Muscle layer of colon (tissue), 2 donors: ENCODE measurements at regions not wholly inside any gene's neighbourhood (a gene's known extent, or its start where the extent isn't known, plus 50 kb on each side); places are given as distances from the start of the nearest gene placed in this dataset.
"Not testable (repeated sequence)": the region's sequence is repeated elsewhere in the genome, so short reads cannot be mapped to it uniquely, and the experiment has no call there.

Source experiments
- H3K27ac ChIP-seq: one replicate; pipeline ENCODE4 v1.7.0; 2013; ENCODE audit warnings: low read depth, mild to moderate bottlenecking, low read length, moderate library complexity
- H3K27me3 ChIP-seq, 2 donors: one replicate each; pipeline ENCODE4 v1.7.0; 2013; ENCODE audit warnings: low read length in 2 of 2, mild to moderate bottlenecking in 2 of 2; ENCODE audit not compliant: insufficient read depth in 2 of 2, control insufficient read depth in 1 of 2
- H3K36me3 ChIP-seq: one replicate; pipeline ENCODE4 v1.7.0; 2013; ENCODE audit warnings: mild to moderate bottlenecking, low read length; ENCODE audit not compliant: insufficient read depth
- H3K4me1 ChIP-seq: one replicate; pipeline ENCODE4 v1.7.0; 2013; ENCODE audit warnings: mild to moderate bottlenecking, low read length; ENCODE audit not compliant: insufficient read depth
- H3K4me3 ChIP-seq, 2 donors: one replicate each; pipeline ENCODE4 v1.7.0; 2013; ENCODE audit warnings: low read length in 2 of 2, low read depth in 1 of 2, mild to moderate bottlenecking in 1 of 2, moderate library complexity in 1 of 2
- H3K9ac ChIP-seq: one replicate; pipeline ENCODE4 v1.7.0; 2013; ENCODE audit warnings: low read length
- H3K9me3 ChIP-seq: one replicate; pipeline ENCODE4 v1.7.0; 2013; ENCODE audit warnings: mild to moderate bottlenecking, low read length
- donor health status: abdominal sarcoma.
- donor health status: Adenocarcinoma of cecum.

DNA sequence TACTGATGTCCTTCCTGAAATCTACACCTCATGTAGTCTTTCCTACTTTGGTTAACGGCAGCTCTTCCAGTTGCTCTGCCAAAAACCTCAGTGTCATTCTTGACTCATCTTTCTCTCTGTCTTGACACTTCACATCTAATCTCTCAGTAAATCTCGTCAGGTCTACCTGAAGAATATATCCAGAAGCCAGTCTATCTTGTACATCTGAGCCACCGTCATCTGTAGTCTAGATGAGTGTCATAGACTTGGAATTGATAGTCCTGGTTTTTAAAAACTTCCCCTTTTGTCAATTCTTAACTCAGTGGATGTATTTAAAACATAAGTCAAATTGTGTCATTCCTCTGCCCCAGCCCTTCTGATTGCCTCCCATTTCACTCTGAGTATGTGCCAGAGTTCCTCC is 90.6 kb downstream of the CCDC74A start:
- H3K27me3 ChIP-seq, H3K4me3 ChIP-seq, H3K9me3 ChIP-seq, H3K27ac ChIP-seq, H3K36me3 ChIP-seq, H3K9ac ChIP-seq, H3K4me1 ChIP-seq: not testable (repeated sequence)

GRCh38 chr2:131622874-131623273 is 95.2 kb downstream of the CCDC74A start:
- not testable (repeated sequence) for H3K4me3 ChIP-seq, H3K9ac ChIP-seq, H3K27ac ChIP-seq, H3K27me3 ChIP-seq, H3K9me3 ChIP-seq, H3K4me1 ChIP-seq, H3K36me3 ChIP-seq

DNA sequence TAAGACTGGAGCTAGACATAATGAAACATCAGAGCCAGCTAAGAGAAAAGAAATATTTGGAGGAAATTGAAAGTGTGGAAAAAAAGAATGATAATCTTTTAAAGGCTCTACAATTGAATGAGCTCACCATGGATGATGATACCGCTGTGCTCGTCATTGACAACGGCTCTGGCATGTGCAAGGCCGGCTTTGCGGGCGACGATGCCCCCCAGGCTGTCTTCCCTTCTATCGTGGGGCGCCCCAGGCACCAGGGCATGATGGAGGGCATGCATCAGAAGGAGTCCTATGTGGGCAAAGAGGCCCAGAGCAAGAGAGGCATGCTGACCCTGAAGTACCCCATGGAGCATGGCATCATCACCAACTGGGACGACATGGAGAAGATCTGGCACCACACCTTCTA is 98.3 kb downstream of the CCDC74A start:
- H3K27ac ChIP-seq, H3K36me3 ChIP-seq, H3K4me1 ChIP-seq, H3K9me3 ChIP-seq, H3K27me3 ChIP-seq, H3K4me3 ChIP-seq, H3K9ac ChIP-seq: not testable (repeated sequence)

- not testable (repeated sequence) for H3K27me3 ChIP-seq, H3K27ac ChIP-seq, H3K4me3 ChIP-seq, H3K9me3 ChIP-seq, H3K36me3 ChIP-seq, H3K4me1 ChIP-seq, H3K9ac ChIP-seq
These were observed 98.9 kb downstream of the CCDC74A start for GRCh38 chr2:131626565-131626964.

DNA sequence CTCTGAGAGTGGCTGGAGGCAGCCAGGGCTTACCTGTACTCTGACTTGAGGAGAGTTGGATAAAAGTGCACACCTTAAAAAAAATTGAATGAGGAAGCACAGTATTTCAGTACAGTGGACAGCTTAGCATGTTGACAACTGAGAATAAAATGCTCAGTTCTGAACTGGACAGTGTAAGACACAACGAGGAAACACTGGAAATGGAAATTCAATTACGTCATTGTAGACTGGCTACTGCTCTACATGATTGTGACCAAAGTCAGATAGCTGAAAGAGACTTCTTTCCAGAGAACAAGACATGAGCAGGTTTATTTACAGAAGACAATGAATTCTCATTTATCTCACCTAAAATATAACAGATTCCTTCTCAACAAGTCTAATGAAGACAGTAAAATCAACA is 100.1 kb downstream of the CCDC74A start:
- not testable (repeated sequence) for H3K27ac ChIP-seq, H3K4me1 ChIP-seq, H3K9me3 ChIP-seq, H3K36me3 ChIP-seq, H3K4me3 ChIP-seq, H3K27me3 ChIP-seq, H3K9ac ChIP-seq

- not testable (repeated sequence) for H3K4me3 ChIP-seq, H3K4me1 ChIP-seq, H3K27me3 ChIP-seq, H3K9ac ChIP-seq, H3K36me3 ChIP-seq, H3K9me3 ChIP-seq, H3K27ac ChIP-seq
These were observed 104.0 kb downstream of the CCDC74A start for GRCh38 chr2:131631648-131632047.

GRCh38 chr2:131633405-131633804 is 105.7 kb downstream of the CCDC74A start:
- not testable (repeated sequence) for H3K36me3 ChIP-seq, H3K27ac ChIP-seq, H3K4me3 ChIP-seq, H3K9ac ChIP-seq, H3K27me3 ChIP-seq, H3K9me3 ChIP-seq, H3K4me1 ChIP-seq

DNA sequence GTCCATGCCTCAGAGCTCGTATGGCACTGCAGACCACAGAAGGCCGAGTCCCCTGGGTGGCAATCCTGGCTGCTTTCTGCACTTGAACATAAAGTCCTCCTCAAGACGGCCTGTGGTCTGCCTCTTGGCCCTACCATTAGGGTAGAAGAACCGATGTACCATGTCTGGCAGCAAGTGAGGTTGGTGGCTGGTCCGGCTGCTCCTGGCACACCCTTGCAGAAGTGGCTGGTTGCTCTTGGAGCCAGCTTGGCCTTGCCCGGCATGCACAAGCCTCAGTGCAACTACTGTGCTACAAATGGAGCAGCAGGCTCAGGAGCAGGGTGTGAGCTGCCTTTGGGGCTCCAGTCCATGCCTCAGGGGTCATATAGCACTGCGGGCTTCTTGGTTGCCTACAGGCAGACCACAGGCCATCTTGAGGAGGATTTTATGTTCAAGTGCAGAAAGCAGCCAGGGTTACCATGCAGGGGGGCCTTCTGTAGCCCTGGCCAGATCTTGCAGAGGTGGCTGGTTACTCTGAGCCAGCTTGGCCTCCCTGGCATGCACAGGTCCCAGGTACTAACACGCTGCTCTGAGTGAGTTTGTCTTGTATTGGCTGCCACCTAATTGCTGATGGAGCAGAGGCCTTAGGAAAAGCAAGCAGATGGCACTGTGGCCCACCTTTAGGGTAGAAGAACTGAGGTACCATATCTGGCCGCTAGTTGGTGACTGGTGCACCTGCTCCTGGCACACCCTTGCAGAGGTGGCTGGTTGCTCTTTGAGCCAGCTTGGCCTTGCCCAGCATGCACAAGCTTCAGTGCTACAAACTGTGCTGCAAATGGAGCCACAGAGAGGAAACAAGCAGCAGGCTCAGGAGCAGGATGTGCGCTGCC is 106.4 kb downstream of the CCDC74A start:
- H3K4me3 ChIP-seq, H3K36me3 ChIP-seq, H3K9ac ChIP-seq, H3K27me3 ChIP-seq, H3K27ac ChIP-seq, H3K4me1 ChIP-seq, H3K9me3 ChIP-seq: not testable (repeated sequence)

DNA sequence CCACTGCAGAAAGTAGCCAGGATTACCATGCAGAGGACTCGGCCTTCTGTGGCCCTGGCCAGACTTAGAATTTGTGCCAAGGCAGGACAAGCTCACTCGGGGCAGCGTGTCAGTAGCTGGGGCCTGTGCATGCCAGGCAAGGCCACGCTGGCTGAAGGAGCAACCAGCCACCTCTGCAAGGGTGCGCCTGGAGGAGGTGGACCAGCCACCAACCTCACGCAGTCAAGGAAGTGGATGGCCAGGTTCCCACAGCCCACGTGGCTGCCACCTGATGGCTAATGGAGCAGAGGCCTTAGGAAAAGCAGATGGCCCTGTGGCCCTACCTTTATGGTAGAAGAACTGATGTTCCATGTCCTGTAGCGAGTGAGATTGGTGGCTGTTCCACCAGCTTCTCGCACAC is 107.9 kb downstream of the CCDC74A start:
- no peaks in the 10 kb centered on the region for H3K9me3 ChIP-seq
- H3K9ac ChIP-seq: no peak overlapping the region
- H3K4me1 ChIP-seq: no peaks in the 10 kb centered on the region
- no peaks in the 10 kb centered on the region for H3K27me3 ChIP-seq
- H3K27ac ChIP-seq: no peak overlapping the region
- no peaks in the 10 kb centered on the region for H3K36me3 ChIP-seq
- no peak overlapping the region for H3K4me3 ChIP-seq

GRCh38 chr2:131636704-131637308 is 109.1 kb downstream of the CCDC74A start:
- not testable (repeated sequence) for H3K4me1 ChIP-seq, H3K27ac ChIP-seq, H3K4me3 ChIP-seq, H3K36me3 ChIP-seq, H3K9me3 ChIP-seq, H3K27me3 ChIP-seq, H3K9ac ChIP-seq

- H3K9me3 ChIP-seq, H3K27ac ChIP-seq, H3K9ac ChIP-seq, H3K27me3 ChIP-seq, H3K36me3 ChIP-seq, H3K4me1 ChIP-seq, H3K4me3 ChIP-seq: not testable (repeated sequence)
These were observed 111.4 kb downstream of the CCDC74A start for GRCh38 chr2:131639001-131639620.
